CD8-positive, alpha-beta memory T cell (primary cell): ENCODE measurements at regions not wholly inside any gene's neighbourhood (a gene's known extent, or its start where the extent isn't known, plus 50 kb on each side); places are given as distances from the start of the nearest gene placed in this dataset.

Experiments
- CTCF ChIA-PET: fragments of 350-600 bp; sonication (Branson Sonifier 250); formaldehyde crosslinking; loops from one replicate; lab custom pipeline; 2021; ENCODE audit warnings: antibody characterized with exemption; lab: Charles Lee
- POLR2A ChIA-PET: fragments of 350-600 bp; sonication (Branson Sonifier 250); formaldehyde crosslinking; loops from one replicate; lab custom pipeline; 2021; ENCODE audit warnings: antibody characterized with exemption; lab: Charles Lee
- DNase-seq, 5 donors: peaks; one replicate each; pipeline versions ENCODE4 v3.0.0 to v3.0.0-alpha.2; 2020 to 2022; ENCODE audit warnings: mixed read lengths in 1 of 5
- H3K27ac ChIP-seq: one replicate; pipeline ENCODE4 v1.7.0; 2013; ENCODE audit warnings: low read depth, mild to moderate bottlenecking, low read length, moderate library complexity
- H3K27me3 ChIP-seq: 2 replicates; pipeline ENCODE4 v1.7.0; 2013; ENCODE audit warnings: low read length, mild to moderate bottlenecking; ENCODE audit not compliant: insufficient read depth, poor library complexity, severe bottlenecking
- H3K36me3 ChIP-seq: 2 replicates; pipeline ENCODE4 v1.7.0; 2013; ENCODE audit warnings: mild to moderate bottlenecking, low read length, moderate library complexity; ENCODE audit not compliant: insufficient read depth
- H3K4me1 ChIP-seq: 2 replicates; pipeline ENCODE4 v1.7.0; 2013; ENCODE audit warnings: mild to moderate bottlenecking, low read length, moderate library complexity; ENCODE audit not compliant: insufficient read depth
- H3K4me3 ChIP-seq: 2 replicates; pipeline ENCODE4 v1.7.0; 2013; ENCODE audit warnings: mild to moderate bottlenecking, low read length
- H3K9me3 ChIP-seq: 2 replicates; pipeline ENCODE4 v1.7.0; 2013; ENCODE audit warnings: mild to moderate bottlenecking, low read length
- H3K27ac Mint-ChIP-seq, 8 donors: one replicate each; pipeline ENCODE4 v1.8.0; 2020 to 2021; ENCODE audit warnings: mixed read lengths in 8 of 8, mild to moderate bottlenecking in 6 of 8, inconsistent platforms in 3 of 8, moderate library complexity in 3 of 8
- H3K27me3 Mint-ChIP-seq, 2 donors: one replicate each; pipeline ENCODE4 v1.8.0; 2020 to 2021; ENCODE audit warnings: mixed read lengths in 2 of 2, mild to moderate bottlenecking in 1 of 2, moderate library complexity in 1 of 2
- H3K36me3 Mint-ChIP-seq, 3 donors: one replicate each; pipeline ENCODE4 v1.8.0; 2020 to 2021; ENCODE audit warnings: mixed read lengths in 3 of 3, inconsistent platforms in 1 of 3, mild to moderate bottlenecking in 1 of 3
- H3K4me1 Mint-ChIP-seq, 3 donors: one replicate each; pipeline ENCODE4 v1.8.0; 2020 to 2021; ENCODE audit warnings: mixed read lengths in 3 of 3, inconsistent platforms in 1 of 3, mild to moderate bottlenecking in 1 of 3
- H3K4me3 Mint-ChIP-seq, 7 donors: one replicate each; pipeline ENCODE4 v1.8.0; 2020 to 2021; ENCODE audit warnings: mixed read lengths in 7 of 7, mild to moderate bottlenecking in 6 of 7, moderate library complexity in 4 of 7, inconsistent platforms in 2 of 7
- H3K9me3 Mint-ChIP-seq, 5 donors: one replicate each; pipeline ENCODE4 v1.8.0; 2020 to 2022; ENCODE audit warnings: mixed read lengths in 5 of 5, mild to moderate bottlenecking in 3 of 5, moderate library complexity in 2 of 5, inconsistent platforms in 1 of 5

DNA sequence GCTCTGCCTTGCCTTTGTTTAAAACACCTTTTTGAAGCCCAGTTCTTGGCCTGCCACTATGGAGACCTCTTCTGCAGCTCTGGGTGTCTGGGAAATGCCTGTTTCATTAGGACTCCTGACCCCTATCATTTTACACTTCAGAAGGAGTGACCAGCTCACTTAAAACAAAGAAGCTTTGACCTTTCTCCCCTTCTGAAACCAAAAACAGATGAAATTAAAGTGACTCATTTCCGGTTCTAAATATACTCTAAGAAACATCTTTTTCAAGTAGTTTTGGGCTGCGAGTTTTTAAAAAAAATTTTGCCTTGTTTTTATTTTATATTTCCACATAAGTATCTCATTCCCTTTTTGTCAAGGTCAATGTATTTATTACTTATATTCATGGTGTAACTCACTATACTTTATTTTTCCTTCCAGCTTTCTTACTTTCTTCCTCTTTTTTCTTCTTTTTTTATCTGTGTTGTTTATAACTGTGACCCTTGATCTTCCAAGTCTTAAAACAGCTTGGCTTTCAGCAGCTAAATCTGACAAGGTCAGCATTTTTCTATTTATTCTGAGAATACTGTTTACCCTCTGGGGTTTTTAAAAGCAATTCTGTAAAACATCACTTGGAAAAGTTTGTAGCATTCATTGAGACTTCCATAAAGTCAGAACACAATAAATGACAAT is 672.9 kb downstream of the NR2F1-AS1 start:
- no peak overlapping the region for H3K27ac ChIP-seq
- H3K4me3 ChIP-seq, result no peak overlapping the region
- no peaks in the 10 kb centered on the region for H3K36me3 Mint-ChIP-seq
- no peak overlapping the region for H3K27ac Mint-ChIP-seq
- POLR2A ChIA-PET, result no interaction called here
- no peaks in the 10 kb centered on the region for H3K9me3 Mint-ChIP-seq
- no peak overlapping the region for H3K4me3 Mint-ChIP-seq
- no peaks in the 10 kb centered on the region for H3K27me3 Mint-ChIP-seq
- CTCF ChIA-PET, result no interaction called here
- no peaks in the 10 kb centered on the region for H3K36me3 ChIP-seq
- H3K4me1 ChIP-seq, result no peaks in the 10 kb centered on the region
- DNase-seq, result no peak
- no peaks in the 10 kb centered on the region for H3K27me3 ChIP-seq
- H3K9me3 ChIP-seq, result no peaks in the 10 kb centered on the region
- no peaks in the 10 kb centered on the region for H3K4me1 Mint-ChIP-seq

DNA sequence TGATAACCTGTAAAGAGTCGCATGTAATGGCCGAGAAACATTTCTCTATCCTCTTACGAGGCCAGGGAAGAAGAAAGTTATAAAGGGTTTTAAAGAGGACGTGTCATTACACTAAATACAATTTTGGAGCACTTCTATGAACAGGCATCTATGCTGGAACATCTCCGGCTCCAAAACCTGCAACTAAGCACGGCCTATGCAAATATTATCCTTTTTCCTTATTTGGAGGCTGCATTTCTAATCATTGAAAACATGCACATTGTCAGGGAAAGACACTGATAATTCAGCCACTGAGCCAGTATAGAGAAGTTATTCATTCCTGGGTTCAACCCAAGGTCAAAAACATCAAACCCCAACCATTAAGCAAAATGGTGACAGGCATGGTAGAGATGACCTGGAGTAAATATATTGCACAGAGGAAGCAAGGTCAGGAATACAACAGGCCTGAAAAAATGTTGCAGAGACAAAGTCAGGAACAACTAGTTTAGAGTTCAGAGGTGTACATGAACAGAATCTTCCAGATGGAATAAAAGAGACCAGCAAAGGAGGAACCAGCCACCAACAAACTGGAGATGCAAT is 674.1 kb downstream of the NR2F1-AS1 start:
- Mint-ChIP-seq H3K4me1 (no peaks in the 10 kb centered on the region), H3K27me3 (no peaks in the 10 kb centered on the region), H3K4me3 (no peak overlapping the region), H3K9me3 (no peaks in the 10 kb centered on the region), H3K27ac (no peak overlapping the region), H3K36me3 (no peaks in the 10 kb centered on the region)
- Histone ChIP-seq H3K4me3 (no peak overlapping the region), H3K4me1 (no peaks in the 10 kb centered on the region), H3K9me3 (no peaks in the 10 kb centered on the region), H3K36me3 (no peaks in the 10 kb centered on the region), H3K27ac (no peak overlapping the region), H3K27me3 (no peaks in the 10 kb centered on the region)
- CTCF ChIA-PET, result no interaction called here
- DNase-seq, result no peak
- POLR2A ChIA-PET, result no interaction called here

GRCh38 chr5:92904021-92904420 is 677.0 kb downstream of the NR2F1-AS1 start:
- no peaks in the 10 kb centered on the region for H3K27me3 Mint-ChIP-seq
- no peak overlapping the region for H3K4me3 ChIP-seq
- ChIA-PET CTCF (no interaction called here), POLR2A (no interaction called here)
- H3K27ac ChIP-seq, result no peak overlapping the region
- H3K4me1 ChIP-seq, result no peaks in the 10 kb centered on the region
- H3K9me3 ChIP-seq, result no peaks in the 10 kb centered on the region
- no peak overlapping the region for H3K4me3 Mint-ChIP-seq
- H3K27me3 ChIP-seq, result no peaks in the 10 kb centered on the region
- peaks cover 0 to 3% (median 0%) of the 10 kb centered on the region in 5 donors for H3K9me3 Mint-ChIP-seq
- H3K36me3 Mint-ChIP-seq, result no peaks in the 10 kb centered on the region
- DNase-seq, result no peak
- no peaks in the 10 kb centered on the region for H3K36me3 ChIP-seq
- no peaks in the 10 kb centered on the region for H3K4me1 Mint-ChIP-seq
- H3K27ac Mint-ChIP-seq, result no peak overlapping the region

- no peaks in the 10 kb centered on the region for H3K36me3 ChIP-seq
- no peaks in the 10 kb centered on the region for H3K27me3 Mint-ChIP-seq
- ChIA-PET POLR2A (no interaction called here), CTCF (no interaction called here)
- DNase-seq, result no peak
- no peak overlapping the region for H3K27ac Mint-ChIP-seq
- no peaks in the 10 kb centered on the region for H3K36me3 Mint-ChIP-seq
- no peaks in the 10 kb centered on the region for H3K27me3 ChIP-seq
- no peaks in the 10 kb centered on the region for H3K4me1 Mint-ChIP-seq
- H3K4me1 ChIP-seq, result no peaks in the 10 kb centered on the region
- H3K4me3 Mint-ChIP-seq, result no peak overlapping the region
- H3K4me3 ChIP-seq, result no peak overlapping the region
- no peaks in the 10 kb centered on the region for H3K9me3 ChIP-seq
- no peak overlapping the region for H3K27ac ChIP-seq
- peaks cover 0 to 3% (median 0%) of the 10 kb centered on the region in 5 donors for H3K9me3 Mint-ChIP-seq
Observed at GRCh38 chr5:92899611-92900010, 681.4 kb downstream of the NR2F1-AS1 start.

DNA sequence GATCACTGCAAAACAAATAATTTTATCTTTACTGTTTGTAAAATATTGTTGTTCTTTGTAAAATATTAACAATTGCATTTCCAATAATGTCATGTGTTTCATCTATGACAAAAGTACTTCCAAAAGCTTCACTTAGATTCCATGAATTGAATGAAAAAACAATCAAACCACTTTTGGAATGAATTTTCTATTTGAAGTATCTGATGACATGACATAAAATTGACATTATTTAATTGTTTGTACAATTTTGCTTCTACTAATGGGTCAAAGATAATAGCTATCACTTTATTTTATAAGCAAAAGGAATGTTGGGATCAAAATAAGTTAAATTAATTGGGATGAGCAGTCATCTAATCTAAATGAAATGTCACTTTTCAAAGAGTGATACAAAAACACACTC is 684.3 kb downstream of the NR2F1-AS1 start:
- H3K4me1 Mint-ChIP-seq, result no peaks in the 10 kb centered on the region
- no peaks in the 10 kb centered on the region for H3K36me3 Mint-ChIP-seq
- Histone ChIP-seq H3K36me3 (no peaks in the 10 kb centered on the region), H3K4me1 (no peaks in the 10 kb centered on the region), H3K27me3 (no peaks in the 10 kb centered on the region), H3K4me3 (no peak overlapping the region), H3K9me3 (no peaks in the 10 kb centered on the region), H3K27ac (no peak overlapping the region)
- H3K4me3 Mint-ChIP-seq, result no peak overlapping the region
- peaks cover 0 to 3% (median 0%) of the 10 kb centered on the region in 5 donors for H3K9me3 Mint-ChIP-seq
- ChIA-PET POLR2A (no interaction called here), CTCF (no interaction called here)
- DNase-seq, result no peak
- no peaks in the 10 kb centered on the region for H3K27me3 Mint-ChIP-seq
- H3K27ac Mint-ChIP-seq, result no peak overlapping the region

DNA sequence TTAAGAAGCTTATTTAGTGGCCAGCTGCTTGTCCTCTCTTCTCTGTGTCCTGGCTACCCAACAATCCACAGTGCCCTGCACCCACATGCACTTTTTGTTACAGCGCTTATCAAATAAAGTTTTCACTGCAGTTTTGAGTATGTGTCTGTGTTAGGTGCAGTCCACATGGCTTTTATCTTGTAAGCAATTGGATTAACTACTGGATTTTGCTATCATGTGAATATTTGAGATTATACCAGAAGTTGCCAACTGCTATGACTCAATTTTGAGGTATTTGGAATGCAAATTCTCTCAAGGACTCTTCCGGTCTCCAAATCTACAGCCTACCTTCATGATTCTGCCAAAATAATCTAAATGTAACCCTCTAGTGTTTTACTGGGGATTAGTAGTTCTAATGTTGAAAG is 690.2 kb downstream of the NR2F1-AS1 start:
- POLR2A ChIA-PET, result no interaction called here
- H3K27me3 ChIP-seq, result no peaks in the 10 kb centered on the region
- H3K27me3 Mint-ChIP-seq, result no peaks in the 10 kb centered on the region
- H3K4me1 ChIP-seq, result no peaks in the 10 kb centered on the region
- no peak overlapping the region for H3K4me3 Mint-ChIP-seq
- H3K4me1 Mint-ChIP-seq, result no peaks in the 10 kb centered on the region
- no peaks in the 10 kb centered on the region for H3K36me3 ChIP-seq
- CTCF ChIA-PET, result no interaction called here
- H3K9me3 ChIP-seq, result no peaks in the 10 kb centered on the region
- H3K4me3 ChIP-seq, result no peak overlapping the region
- H3K9me3 Mint-ChIP-seq, result peaks cover 0 to 11% (median 0%) of the 10 kb centered on the region in 5 donors
- no peak overlapping the region for H3K27ac Mint-ChIP-seq
- H3K27ac ChIP-seq, result no peak overlapping the region
- DNase-seq, result no peak
- H3K36me3 Mint-ChIP-seq, result no peaks in the 10 kb centered on the region

DNA sequence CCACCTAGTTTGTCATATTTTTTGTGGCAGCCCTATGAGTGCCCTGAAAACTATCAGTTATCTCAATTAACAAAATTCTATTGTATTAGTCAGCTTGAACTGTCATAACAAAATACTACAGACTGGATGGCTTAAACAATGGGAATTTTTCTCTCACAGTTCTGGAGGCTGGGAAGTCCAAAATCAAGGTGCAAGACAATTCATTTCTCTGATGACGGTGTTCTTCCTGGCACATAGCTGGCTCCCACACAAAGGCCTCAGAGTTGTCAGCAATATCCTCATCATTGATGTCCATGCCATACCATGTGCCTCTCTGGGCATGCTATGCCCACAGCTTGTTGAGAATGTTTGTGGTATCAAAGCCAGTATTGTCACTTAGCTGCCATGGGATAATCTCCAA is 691.9 kb downstream of the NR2F1-AS1 start:
- no peaks in the 10 kb centered on the region for H3K4me1 Mint-ChIP-seq
- no peak overlapping the region for H3K27ac Mint-ChIP-seq
- no peaks in the 10 kb centered on the region for H3K36me3 Mint-ChIP-seq
- Histone ChIP-seq H3K4me3 (no peak overlapping the region), H3K36me3 (no peaks in the 10 kb centered on the region), H3K9me3 (no peaks in the 10 kb centered on the region), H3K4me1 (no peaks in the 10 kb centered on the region), H3K27me3 (no peaks in the 10 kb centered on the region), H3K27ac (no peak overlapping the region)
- POLR2A ChIA-PET, result no interaction called here
- no peaks in the 10 kb centered on the region for H3K27me3 Mint-ChIP-seq
- H3K9me3 Mint-ChIP-seq, result peaks cover 0 to 11% (median 0%) of the 10 kb centered on the region in 5 donors
- DNase-seq, result no peak
- CTCF ChIA-PET, result no interaction called here
- H3K4me3 Mint-ChIP-seq, result no peak overlapping the region

- H3K9me3 ChIP-seq, result no peaks in the 10 kb centered on the region
- no peaks in the 10 kb centered on the region for H3K27me3 ChIP-seq
- no peaks in the 10 kb centered on the region for H3K4me1 Mint-ChIP-seq
- no peaks in the 10 kb centered on the region for H3K27me3 Mint-ChIP-seq
- no peak overlapping the region for H3K27ac ChIP-seq
- ChIA-PET CTCF (no interaction called here), POLR2A (no interaction called here)
- no peaks in the 10 kb centered on the region for H3K36me3 Mint-ChIP-seq
- no peaks in the 10 kb centered on the region for H3K4me1 ChIP-seq
- H3K4me3 Mint-ChIP-seq, result no peak overlapping the region
- no peak overlapping the region for H3K4me3 ChIP-seq
- no peak overlapping the region for H3K27ac Mint-ChIP-seq
- no peaks in the 10 kb centered on the region for H3K36me3 ChIP-seq
- DNase-seq, result no peak
- peaks cover 0 to 11% (median 0%) of the 10 kb centered on the region in 5 donors for H3K9me3 Mint-ChIP-seq
Observed at GRCh38 chr5:92887254-92887653, 693.8 kb downstream of the NR2F1-AS1 start.
